CD4-positive, alpha-beta T cell (primary cell): ENCODE measurements at regions not wholly inside any gene's neighbourhood (a gene's known extent, or its start where the extent isn't known, plus 50 kb on each side); places are given as distances from the start of the nearest gene placed in this dataset.

Source experiments
- ATAC-seq: fragments of 200-7000 bp; cut with Tn5 transposase; one replicate; pipeline ENCODE4 v1.10.0; 2022; ENCODE audit warnings: mild to moderate bottlenecking; ENCODE audit not compliant: poor library complexity
- CTCF ChIA-PET: fragments of 350-600 bp; sonication (Branson Sonifier 250); formaldehyde crosslinking; loops from one replicate; lab custom pipeline; 2021; ENCODE audit warnings: antibody characterized with exemption, inconsistent platforms; lab: Charles Lee
- POLR2A ChIA-PET: fragments of 350-600 bp; sonication (Branson Sonifier 250); formaldehyde crosslinking; loops from one replicate; lab custom pipeline; 2021; ENCODE audit warnings: antibody characterized with exemption, inconsistent platforms; lab: Charles Lee
- DNase-seq, 14 experiments: peaks; one replicate each; pipeline ENCODE4 v3.0.0-alpha.2; 2013 to 2020; ENCODE audit warnings: mixed read lengths in 2 of 14
- H3K27ac ChIP-seq, 2 donors: one replicate each; pipeline versions ENCODE4 v1.5.1 to v1.7.0; 2013; ENCODE audit warnings: low read length in 2 of 2, low read depth in 1 of 2, mild to moderate bottlenecking in 1 of 2
- H3K27me3 ChIP-seq, 2 experiments: 1 replicate in 1 of 2; 2 replicates in 1 of 2; pipeline versions ENCODE4 v1.6.1 to v1.7.0; 2013; ENCODE audit warnings: low read length in 2 of 2, control low read depth in 1 of 2, mild to moderate bottlenecking in 1 of 2, moderate library complexity in 1 of 2; ENCODE audit not compliant: insufficient read depth in 2 of 2, control insufficient read depth in 1 of 2
- H3K36me3 ChIP-seq: one replicate; pipeline ENCODE4 v1.6.1; 2013; ENCODE audit warnings: low read length, control low read depth; ENCODE audit not compliant: insufficient read depth
- H3K4me1 ChIP-seq: one replicate; pipeline ENCODE4 v1.6.1; 2013; ENCODE audit warnings: low read length, control low read depth; ENCODE audit not compliant: insufficient read depth
- H3K4me3 ChIP-seq: one replicate; pipeline ENCODE4 v1.5.1; 2013; ENCODE audit warnings: mild to moderate bottlenecking, low read length, moderate library complexity
- H3K9me3 ChIP-seq, 2 experiments: 1 replicate in 1 of 2; 2 replicates in 1 of 2; pipeline versions ENCODE4 v1.6.1 to v1.7.0; 2013; ENCODE audit warnings: low read length in 2 of 2, mild to moderate bottlenecking in 2 of 2, control low read depth in 1 of 2, moderate library complexity in 1 of 2; ENCODE audit not compliant: control insufficient read depth in 1 of 2, insufficient read depth in 1 of 2
- H3K27ac Mint-ChIP-seq: one replicate; pipeline ENCODE4 v1.8.0; 2020; ENCODE audit warnings: mixed read lengths
- H3K27me3 Mint-ChIP-seq: one replicate; pipeline ENCODE4 v1.8.0; 2021; ENCODE audit warnings: mixed read lengths
- H3K36me3 Mint-ChIP-seq: one replicate; pipeline ENCODE4 v1.8.0; 2021; ENCODE audit warnings: low read depth, mixed read lengths
- H3K4me1 Mint-ChIP-seq: one replicate; pipeline ENCODE4 v1.8.0; 2021; ENCODE audit warnings: low read depth, mixed read lengths
- H3K4me3 Mint-ChIP-seq: one replicate; pipeline ENCODE4 v1.8.0; 2020; ENCODE audit warnings: mild to moderate bottlenecking, mixed read lengths
- H3K9me3 Mint-ChIP-seq: one replicate; pipeline ENCODE4 v1.8.0; 2020; ENCODE audit warnings: mixed read lengths
- intact Hi-C, 2 experiments: fragments of 100-400 bp; cut with DNase I in 1 of 2; cut with micrococcal nuclease in 1 of 2; formaldehyde crosslinking; loops; one replicate each; pipeline versions ENCODE4 v1.15.1 to v1.9.0; 2023 to 2025; cut with DNase I, micrococcal nuclease
- TF ChIP-seq, protein P1 (sequence below): fragments of 200-600 bp; IDR thresholded peaks from one replicate; pipeline ENCODE4 v1.8.0; 2022; ENCODE audit warnings: antibody characterized with exemption, mild to moderate bottlenecking

DNA sequence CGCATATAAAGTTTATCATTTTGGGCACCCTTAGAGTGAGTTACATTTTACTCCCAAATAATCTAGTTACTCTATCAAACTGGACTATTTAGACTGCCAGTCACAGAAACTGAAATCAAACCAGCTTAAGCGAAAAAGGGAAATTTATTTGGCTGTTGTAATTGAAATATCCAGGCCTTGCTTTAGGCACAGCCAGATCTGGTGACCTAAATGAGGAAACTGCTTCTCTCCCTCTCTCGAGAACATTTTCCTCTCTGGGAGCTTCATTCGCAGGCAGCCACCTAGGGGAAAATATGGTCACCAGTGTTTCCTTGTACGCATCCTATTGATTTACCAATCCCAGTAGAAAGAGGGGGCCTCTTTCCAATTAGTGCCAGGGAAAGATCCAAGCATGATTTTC, 175.3 kb upstream of the MITF start:
- no peak overlapping the region for H3K4me3 ChIP-seq
- no peaks in the 10 kb centered on the region for H3K9me3 ChIP-seq
- no peaks in the 10 kb centered on the region for H3K4me1 Mint-ChIP-seq
- POLR2A ChIA-PET = no interaction called here
- DNase-seq (no peak), ATAC-seq (no peak)
- no peak overlapping the region for H3K27ac ChIP-seq
- TF ChIP-seq, protein P1, sequence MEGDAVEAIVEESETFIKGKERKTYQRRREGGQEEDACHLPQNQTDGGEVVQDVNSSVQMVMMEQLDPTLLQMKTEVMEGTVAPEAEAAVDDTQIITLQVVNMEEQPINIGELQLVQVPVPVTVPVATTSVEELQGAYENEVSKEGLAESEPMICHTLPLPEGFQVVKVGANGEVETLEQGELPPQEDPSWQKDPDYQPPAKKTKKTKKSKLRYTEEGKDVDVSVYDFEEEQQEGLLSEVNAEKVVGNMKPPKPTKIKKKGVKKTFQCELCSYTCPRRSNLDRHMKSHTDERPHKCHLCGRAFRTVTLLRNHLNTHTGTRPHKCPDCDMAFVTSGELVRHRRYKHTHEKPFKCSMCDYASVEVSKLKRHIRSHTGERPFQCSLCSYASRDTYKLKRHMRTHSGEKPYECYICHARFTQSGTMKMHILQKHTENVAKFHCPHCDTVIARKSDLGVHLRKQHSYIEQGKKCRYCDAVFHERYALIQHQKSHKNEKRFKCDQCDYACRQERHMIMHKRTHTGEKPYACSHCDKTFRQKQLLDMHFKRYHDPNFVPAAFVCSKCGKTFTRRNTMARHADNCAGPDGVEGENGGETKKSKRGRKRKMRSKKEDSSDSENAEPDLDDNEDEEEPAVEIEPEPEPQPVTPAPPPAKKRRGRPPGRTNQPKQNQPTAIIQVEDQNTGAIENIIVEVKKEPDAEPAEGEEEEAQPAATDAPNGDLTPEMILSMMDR = no peak
- no peak overlapping the region for H3K27ac Mint-ChIP-seq
- peaks cover 1% of the 10 kb centered on the region for H3K9me3 Mint-ChIP-seq
- no peaks in the 10 kb centered on the region for H3K4me1 ChIP-seq
- H3K36me3 Mint-ChIP-seq = no peaks in the 10 kb centered on the region
- no peaks in the 10 kb centered on the region for H3K36me3 ChIP-seq
- intact Hi-C loops = no loop called here
- no peak overlapping the region for H3K4me3 Mint-ChIP-seq
- peaks cover 20% of the 10 kb centered on the region for H3K27me3 Mint-ChIP-seq
- CTCF ChIA-PET = no interaction called here
- no peaks in the 10 kb centered on the region for H3K27me3 ChIP-seq

DNA sequence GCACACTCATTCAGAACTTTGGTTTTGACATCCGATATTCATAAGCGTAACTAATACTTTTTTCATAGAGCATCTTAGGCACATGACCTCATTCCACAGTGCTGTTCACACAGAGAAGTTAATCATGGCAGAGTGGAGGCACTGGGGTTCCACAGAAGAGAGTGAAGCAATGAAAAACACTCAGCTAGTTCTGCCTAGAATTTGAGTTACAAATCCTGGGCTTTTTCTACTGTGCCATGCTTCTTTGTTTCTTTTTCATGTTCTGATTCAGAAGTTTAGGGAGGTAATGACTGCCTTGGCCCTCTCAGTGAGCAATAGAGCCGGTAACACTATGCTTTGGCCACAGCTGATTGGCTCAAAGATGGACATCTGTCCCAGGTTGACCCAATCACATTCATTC, 176.1 kb upstream of the MITF start:
- no peaks in the 10 kb centered on the region for H3K4me1 Mint-ChIP-seq
- intact Hi-C loops = no loop called here
- ChIA-PET CTCF (no interaction called here), POLR2A (no interaction called here)
- peaks cover 20% of the 10 kb centered on the region for H3K27me3 Mint-ChIP-seq
- TF ChIP-seq, protein P1 = no peak
- no peaks in the 10 kb centered on the region for H3K9me3 ChIP-seq
- H3K27ac ChIP-seq = no peak overlapping the region
- H3K4me1 ChIP-seq = no peaks in the 10 kb centered on the region
- no peak overlapping the region for H3K4me3 Mint-ChIP-seq
- H3K27me3 ChIP-seq = no peaks in the 10 kb centered on the region
- H3K4me3 ChIP-seq = no peak overlapping the region
- H3K36me3 ChIP-seq = no peaks in the 10 kb centered on the region
- no peak overlapping the region for H3K27ac Mint-ChIP-seq
- ATAC-seq (no peak), DNase-seq (peak in 1 of 14 experiments; percentile 6)
- no peaks in the 10 kb centered on the region for H3K36me3 Mint-ChIP-seq
- peaks cover 1% of the 10 kb centered on the region for H3K9me3 Mint-ChIP-seq

DNA sequence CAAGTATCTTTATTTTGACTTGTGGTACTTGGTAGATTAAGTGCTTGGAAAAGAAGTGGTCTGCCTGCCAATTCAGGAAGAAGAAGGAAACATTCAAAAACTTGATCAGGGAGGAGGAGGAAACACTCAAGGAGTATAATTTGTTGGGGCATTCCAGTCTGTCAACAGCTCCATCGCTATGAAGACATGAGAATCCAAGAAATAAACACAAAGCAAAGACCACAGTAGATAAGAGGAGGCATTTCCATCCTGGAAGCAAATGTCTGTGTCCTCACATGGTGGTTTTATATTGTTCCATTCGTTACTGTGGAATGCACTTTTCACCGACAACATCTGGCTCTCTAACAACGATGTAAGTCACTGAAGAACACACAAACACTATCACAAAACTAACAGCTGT, 176.1 kb upstream of the FRMD4B start:
- no peaks in the 10 kb centered on the region for H3K36me3 Mint-ChIP-seq
- intact Hi-C loops = no loop called here

More for the DNA sequence above, 176.1 kb upstream of the FRMD4B start:
- ATAC-seq (no peak), DNase-seq (no peak)
- TF ChIP-seq, protein P1 = no peak
- Histone ChIP-seq H3K4me3 (no peak overlapping the region), H3K36me3 (no peaks in the 10 kb centered on the region), H3K9me3 (no peaks in the 10 kb centered on the region), H3K27ac (no peak overlapping the region), H3K27me3 (no peaks in the 10 kb centered on the region), H3K4me1 (no peaks in the 10 kb centered on the region)
- Mint-ChIP-seq H3K27ac (no peak overlapping the region), H3K4me1 (no peaks in the 10 kb centered on the region), H3K9me3 (peaks cover 2% of the 10 kb centered on the region), H3K4me3 (no peak overlapping the region), H3K27me3 (peaks cover 20% of the 10 kb centered on the region)
- POLR2A ChIA-PET = no interaction called here
- CTCF ChIA-PET = no interaction called here
